IPS-NIHi7 (cell line): ENCODE measurements at regions not wholly inside any gene's neighbourhood (a gene's known extent, or its start where the extent isn't known, plus 50 kb on each side); places are given as distances from the start of the nearest gene placed in this dataset.

Experiments
- DNase-seq: peaks from one replicate; pipeline ENCODE4 v3.0.0; 2012; ENCODE audit warnings: mixed read lengths; ENCODE audit errors: extremely low spot score

DNA sequence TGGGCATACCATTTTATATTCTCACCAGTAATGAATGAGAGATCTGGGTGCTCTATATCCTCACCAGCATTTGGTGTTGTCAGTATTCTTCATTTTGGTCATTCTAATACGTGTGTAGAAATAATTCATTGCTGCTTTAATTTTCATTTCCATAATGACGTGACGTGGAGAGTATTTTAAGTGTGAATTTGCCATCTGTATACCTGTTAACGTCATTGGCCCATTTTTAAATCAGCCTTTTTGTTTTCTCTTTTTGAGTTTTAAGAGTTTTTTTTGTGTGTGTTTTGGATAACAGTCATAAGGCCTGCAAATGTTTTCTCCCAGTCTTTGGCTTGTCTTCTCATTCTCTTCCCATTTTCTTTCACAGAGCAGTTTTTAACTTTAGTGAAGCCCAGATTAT, 74.4 kb upstream of the SYT1 start:
- DNase-seq: no peak

DNA sequence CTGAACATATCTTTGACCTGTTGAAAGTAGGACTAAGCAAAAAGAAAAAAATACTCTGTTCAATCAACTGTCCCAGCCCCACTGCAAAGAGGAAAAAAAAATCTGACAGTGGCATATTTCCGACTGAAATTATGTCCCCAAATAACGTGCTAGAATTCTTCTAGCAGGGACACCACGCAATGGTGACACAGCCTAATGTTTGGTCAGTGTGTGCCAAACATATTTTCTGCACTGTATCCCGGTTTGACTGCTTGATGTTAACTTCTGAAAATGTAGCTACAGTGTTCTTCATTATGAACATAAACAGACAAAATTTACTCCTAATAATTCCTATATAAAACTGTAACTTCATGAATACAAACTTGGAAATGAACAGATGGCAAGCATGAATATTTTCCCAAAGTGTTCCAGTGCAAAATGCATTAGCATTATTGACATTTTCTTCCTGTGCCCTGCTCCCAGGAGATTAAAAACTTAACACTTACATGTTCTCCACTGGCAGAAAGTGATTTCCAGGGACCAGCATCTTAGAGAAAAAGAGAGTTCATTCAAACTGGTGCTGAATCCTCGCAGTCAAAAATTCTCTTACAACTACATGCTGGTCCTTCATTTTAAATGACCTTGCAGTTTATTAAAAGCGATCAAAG, 72.4 kb upstream of the SYT1 start:
- DNase-seq: no peak

DNA sequence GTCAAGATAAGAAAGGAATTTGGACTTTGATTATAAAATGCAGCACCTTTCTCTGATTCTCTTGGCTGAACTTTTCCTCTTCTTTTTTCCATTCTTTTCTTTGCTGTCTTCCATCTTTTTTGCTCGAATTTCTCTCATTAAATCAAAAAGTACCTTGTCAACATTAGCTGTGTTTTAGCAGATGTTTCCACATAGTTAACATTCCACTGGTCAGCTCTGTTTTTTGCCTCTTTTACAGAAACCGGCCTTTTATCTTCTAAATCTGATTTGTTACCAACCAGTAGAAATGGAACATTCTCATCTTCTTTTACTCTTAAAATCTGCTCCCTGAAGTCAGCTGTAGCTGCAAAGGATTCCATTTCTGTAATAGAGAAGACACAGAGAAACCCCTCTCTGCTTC, 71.1 kb upstream of the SYT1 start:
- no peak for DNase-seq

DNA sequence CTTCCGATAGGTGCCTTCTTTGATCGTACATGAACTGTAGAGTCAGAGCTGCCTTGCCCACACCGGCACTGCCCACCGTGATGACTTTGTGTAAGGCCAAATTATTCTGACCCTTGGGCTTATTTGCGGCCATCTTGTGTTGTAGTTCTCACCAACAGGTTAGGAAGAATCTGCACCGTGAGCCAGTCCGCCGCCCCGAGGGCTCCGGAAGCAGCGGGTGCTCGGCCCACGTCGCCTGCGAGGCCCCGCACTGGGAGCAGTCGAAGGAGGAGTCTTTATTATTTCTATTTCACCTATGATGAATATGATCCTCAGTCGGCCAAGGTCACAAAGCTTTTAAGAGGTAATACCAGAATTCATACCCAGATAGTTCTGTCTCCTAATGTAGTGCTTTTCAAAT, 70.6 kb upstream of the SYT1 start:
- no peak for DNase-seq

DNA sequence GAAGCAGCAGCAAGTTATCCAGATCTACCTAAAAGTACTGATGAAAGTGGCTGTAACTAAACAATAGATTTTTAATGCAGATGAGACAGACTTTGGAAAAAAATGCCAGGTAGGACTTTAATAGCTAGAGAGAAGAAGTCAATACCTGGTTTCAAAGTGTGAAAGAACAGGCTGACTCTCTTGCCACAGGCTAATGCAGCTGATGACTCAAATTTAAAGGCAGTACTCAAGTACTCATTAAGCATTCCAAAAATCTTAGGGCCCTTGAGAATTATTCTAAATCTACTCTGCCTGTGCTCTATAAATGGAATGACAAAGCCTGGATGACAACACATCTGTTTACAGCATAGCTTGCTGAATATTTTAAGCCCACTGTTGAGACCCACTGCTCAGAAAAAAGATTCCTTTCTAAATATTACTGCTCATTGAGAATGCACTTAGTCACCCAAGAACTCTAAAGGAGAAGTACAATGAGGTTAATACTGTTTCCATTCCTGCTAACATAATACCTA, 68.6 kb upstream of the SYT1 start:
- DNase-seq: no peak

DNA sequence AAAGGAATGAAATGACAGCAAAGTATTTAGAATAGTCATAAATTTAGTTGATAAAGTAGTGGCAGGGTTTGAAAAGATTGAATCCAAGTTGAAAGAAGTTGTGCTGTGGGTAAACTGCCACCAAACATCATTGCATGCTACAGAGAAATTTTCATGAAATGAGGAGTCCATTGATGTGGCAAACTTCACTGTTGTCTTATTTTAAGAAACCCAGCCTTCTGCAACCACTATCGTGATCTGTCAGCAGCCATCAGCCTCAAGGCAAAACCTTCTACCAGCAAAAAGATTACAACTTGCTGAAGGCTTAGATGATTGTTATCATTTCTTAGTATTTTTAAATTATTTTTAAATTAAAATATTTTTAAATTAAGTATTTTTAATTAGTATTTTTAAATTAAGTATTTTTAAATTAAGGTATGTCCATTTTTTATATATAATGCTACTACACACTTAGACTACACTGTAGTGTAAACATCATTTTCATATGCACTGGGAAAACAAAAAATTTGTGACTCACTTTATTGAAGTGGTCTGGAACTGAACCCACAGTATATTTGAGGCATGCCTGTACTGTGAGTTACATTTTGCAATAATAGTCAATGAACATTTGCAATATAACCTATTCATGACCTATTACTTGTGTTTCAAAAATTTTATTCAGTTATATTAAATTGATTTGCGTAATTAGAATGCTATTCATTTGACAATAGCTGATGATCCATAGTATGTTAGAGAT, 67.2 kb upstream of the SYT1 start:
- DNase-seq: no peak

DNA sequence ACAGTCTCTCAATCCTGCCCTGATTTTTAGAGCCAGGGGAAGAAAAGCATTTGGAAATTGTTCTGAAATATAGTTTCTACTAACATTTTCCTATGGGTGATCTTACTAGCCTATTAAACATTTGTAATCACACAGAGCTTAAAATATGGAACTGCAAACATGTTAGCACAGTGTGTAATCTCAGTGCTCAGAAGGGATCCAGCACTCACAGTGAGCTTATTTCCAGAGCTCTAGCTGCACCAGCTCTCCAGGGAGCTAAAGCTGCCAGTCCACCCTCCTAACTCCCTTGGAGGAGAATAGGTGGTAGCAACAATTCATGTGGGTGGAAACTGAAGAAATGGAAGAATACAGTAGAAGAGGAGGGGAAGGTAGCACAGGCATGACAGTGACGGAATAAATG, 64.9 kb upstream of the SYT1 start:
- DNase-seq: peak; percentile 12

DNA sequence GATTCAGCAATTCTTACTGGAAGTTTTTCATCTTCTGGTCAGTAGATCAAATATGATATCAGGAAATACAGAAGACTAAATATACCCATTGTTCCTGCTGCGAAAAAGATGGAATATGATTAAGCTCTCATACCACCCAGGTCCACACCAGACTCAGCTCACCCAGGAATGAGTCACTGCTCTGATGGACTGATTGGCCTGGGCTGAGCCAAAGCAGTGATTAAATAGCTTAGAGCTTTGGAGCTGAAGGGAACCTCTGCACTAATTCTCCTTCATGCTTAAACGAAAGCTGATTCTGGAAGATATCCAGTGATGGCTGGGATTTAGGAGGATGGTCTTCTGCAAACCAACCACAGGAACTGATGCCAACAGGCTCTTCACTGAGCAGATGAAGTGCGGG, 62.0 kb upstream of the SYT1 start:
- peak; percentile 15 for DNase-seq

DNA sequence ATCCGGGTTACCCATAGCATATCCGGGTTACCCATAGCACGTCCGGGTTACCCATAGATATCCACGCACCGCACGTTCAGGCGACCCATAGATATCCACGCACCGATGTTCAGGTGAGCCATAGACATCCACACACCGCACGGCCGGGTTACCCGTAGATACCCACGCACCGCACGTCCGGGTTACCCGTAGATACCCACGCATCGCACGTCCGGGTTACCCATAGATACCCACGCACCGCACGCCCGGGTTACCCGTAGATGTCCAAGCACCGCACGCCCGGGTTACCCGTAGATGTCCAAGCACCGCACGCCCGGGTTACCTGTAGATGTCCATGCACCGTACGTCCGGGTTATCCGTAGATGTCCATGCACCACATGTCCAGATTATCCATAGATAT, 60.3 kb upstream of the SYT1 start:
- DNase-seq: no peak
